Islet precursor cell (in vitro differentiated cells): ENCODE measurements at regions not wholly inside any gene's neighbourhood (a gene's known extent, or its start where the extent isn't known, plus 50 kb on each side); places are given as distances from the start of the nearest gene placed in this dataset.
"Not testable (repeated sequence)": the region's sequence is repeated elsewhere in the genome, so short reads cannot be mapped to it uniquely, and the experiment has no call there.

Experiments
- DNase-seq: peaks from one replicate; pipeline ENCODE4 v3.0.0-alpha.2; 2018

DNA sequence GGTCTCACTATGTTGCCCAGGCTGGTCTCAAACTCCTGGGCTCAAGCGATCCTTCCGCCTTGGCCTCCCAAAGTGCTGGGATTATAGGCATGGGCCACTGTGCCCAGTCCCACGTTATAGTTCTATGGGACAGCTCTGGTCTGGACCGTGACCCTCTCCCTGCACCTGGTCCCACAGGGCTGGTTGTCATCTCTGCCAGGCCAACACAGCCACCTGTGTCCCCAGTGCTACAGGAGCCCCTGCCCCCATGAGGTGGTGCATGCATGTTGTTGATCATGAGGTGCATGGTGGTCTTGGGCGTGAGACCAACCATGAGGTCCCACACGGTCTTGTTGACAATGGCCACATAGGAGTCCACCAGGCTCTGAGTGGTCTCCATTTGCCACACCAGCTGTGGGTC is 51.0 kb upstream of the UBE2Q2 start:
- DNase-seq = not testable (repeated sequence)

DNA sequence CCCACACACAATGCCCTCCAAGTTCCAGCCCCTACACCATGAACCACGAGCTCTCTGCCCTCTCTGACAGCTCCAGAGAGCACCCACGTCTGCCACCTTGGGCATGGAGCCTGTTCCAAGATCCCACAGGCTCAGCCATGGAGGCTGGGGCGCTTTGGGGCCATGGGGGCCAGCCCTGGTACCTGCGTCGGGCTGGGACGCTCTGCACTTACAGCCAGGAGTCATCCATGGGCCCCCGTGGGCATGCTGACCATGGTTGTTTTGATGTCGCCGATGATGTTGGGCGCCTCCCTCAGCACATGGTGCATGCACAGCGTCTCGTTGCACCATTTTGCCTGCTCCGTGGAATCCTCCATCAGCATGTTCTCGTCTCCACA is 51.9 kb upstream of the UBE2Q2 start:
- no peak for DNase-seq

DNA sequence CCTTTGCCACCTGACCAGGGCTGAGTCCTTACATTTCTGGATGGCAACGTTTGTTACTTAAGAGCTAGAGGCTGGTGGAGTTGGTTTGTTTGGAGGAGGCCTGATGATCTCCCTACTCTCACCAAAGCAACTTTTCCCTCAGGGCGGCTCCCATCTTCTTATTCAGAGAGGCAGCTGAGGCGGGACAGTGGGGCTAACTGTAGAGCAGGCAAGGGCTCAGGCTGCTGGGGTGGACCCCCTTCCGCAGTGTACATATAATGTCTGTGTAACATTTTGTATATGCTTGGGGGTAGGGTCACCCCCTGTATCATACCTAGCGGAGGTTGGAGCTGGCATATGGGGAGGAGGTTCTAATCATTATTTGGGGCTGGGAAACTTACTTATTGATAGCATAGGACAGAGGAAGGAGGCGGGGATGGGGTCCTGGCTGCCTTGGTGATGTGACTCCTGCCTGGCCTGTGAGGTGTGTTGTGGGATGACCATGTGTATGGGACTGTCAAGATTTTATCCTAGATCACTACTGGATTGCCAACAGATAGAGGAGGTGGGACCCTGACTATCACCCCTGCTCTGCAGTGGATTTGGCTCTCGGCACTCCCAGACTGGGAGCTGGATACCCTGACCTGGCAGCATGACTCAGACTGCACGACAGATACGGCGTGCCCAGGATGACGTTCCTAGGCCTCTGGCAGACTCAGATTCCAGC is 52.5 kb upstream of the UBE2Q2 start:
- DNase-seq = no peak

DNA sequence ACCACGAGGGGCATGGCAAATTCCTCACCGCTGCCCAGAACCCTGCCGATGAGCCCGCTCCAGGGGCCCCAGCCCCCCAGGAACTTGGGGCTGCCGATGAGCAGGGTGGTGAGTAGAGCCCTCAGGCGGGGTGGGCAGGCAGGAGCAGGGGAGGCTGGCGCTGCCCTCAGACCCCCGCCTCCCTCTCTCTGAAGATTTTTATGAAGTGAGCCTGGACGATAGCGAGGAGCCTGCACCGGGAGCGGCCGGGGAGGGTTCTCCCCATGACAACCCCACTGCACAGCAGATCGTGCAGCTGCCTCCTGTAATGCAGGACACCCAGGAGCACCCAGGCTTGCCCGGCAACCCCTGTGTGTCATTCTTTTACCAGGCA is 56.7 kb upstream of the UBE2Q2 start:
- DNase-seq = no peak

DNA sequence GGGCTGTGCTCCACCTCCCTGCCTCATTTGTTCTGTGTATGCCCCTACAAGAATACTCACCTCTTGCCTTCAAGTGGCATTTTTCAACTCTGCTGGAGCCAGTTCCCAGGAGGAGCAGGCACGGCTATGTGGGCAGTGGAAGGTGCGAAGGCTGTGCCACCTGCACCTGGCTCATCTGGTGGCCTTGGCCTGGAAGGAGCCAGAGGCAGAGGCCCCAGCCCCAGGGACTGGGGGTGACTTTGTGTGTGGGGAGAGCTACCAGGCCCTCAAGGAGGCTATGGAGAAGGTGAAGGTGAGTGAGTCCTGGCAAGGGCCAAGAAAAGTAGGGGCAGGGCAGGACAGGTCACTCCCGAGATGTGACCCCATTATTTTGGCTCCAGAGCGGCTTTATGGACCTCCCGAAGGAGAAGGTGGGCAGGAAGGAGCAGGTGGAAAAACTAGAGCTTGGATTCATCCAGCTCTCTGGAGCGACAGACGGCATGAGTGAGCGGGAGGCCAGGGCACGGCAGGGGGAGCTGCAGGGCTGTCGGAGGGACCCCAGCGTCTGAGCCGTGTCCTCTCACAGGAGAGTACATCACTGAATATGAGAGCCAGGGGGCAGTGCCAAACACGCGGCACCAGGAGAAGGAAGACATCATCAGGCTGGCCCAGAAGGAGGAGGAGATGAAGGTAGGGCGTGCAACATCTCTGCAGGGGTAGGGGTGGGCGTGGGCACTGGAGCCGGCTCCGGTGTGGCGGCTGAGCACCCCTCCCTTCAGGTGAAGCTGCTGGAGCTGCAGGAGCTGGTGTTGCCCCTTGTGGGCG is 57.3 kb upstream of the UBE2Q2 start:
- no peak for DNase-seq

DNA sequence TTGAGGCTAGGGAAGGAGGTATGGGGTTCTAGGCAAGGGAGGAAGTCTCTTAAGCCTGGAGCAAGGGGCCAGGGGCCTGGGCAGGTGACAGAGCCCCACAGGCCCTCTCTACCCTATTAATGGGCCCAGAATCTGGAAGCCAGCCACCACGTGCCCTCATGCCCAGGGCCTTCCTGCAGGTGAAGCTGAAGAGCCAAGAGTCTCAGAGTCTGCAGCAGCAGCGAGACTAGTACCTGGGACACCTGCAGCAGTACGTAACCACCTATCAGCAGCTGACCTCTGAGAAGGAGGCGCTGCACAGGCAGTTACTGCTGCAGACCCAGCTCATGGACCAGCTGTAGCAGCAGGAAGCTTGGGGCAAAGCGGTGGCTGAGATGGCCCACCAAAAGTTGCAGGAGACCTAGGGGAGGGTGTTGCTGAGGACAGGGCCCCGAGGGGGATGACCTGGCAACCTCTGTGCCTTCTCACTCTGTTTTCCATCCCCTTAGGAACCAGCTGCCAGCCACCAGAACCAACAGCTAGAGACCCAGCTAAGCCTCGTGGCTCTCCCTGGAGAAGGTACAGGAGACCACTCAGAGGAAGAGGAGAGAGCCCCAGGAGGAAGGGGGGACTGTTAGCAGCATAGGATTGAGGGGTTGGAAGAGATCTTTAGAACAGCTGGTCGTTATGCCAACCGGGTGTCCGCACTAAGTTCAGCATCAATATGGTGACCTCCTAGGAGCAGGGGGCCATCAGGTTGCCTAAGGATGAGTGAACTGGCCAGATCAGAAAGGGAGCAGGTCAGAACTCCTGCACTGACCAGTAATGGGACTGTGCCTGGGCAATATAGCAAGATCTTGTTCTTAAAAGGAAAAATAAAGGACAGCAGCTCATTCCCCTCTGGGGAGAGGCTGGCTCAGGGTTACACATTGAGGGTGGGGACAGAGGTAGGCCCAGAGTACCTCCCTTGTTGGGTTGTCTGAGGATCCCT is 58.5 kb upstream of the UBE2Q2 start:
- not testable (repeated sequence) for DNase-seq

DNA sequence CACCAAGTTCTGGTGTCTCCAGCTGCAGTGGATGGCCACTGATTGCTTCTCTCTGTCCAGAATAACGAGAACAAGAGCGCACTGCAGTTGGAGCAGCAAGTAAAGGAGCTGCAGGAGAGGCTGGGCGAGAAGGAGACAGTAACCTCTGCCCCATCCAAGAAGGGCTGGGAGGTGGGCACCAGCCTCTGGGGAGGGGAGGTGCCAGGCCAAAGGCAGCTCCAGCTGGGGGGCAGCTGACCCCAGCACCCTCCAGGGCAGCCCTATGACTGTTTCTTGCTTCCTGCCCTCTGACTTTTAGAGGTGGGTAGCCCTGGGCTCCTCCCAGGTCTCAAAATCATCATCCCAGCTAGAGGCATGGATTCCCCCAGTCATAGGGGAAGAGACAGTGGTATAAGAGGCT is 59.7 kb upstream of the UBE2Q2 start:
- not testable (repeated sequence) for DNase-seq

DNA sequence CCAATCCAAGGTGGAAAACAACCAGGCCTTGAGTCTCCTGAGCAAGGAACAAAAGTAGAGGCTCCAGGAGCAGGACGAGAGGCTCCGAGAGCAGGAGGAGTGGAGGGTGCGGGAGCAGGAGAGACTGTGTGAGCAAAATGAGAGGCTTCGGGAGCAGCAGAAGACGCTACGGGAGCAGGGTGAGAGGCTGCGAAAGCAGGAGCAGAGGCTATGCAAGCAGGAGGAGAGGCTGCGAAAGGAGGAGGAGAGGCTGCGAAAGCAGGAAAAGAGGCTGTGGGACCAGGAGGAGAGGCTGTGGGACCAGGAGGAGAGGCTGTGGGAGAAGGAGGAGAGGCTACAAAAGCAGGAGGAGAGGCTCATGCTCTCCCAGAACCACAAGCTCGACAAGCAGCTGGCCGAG is 60.3 kb upstream of the UBE2Q2 start:
- DNase-seq = no peak

DNA sequence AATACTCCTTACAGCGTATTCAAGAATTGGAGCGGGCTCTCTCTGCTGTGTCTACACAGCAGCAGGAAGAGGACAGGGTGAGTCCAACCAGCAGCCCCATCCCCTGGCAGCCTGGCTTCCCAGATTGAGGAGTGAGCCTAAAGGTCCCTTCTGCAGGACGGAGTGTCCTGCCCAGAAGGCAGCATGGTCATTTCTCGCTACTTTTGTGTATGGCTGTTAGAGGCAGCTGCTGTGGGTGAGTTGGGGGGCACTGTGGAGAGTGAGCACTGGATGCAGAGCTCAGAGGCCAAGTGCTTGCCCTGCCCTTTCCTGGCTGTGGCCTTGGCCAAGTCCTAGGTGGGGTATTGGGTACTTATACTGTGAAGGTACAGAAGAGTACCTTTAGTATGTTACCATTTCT is 62.3 kb upstream of the UBE2Q2 start:
- DNase-seq = not testable (repeated sequence)

DNA sequence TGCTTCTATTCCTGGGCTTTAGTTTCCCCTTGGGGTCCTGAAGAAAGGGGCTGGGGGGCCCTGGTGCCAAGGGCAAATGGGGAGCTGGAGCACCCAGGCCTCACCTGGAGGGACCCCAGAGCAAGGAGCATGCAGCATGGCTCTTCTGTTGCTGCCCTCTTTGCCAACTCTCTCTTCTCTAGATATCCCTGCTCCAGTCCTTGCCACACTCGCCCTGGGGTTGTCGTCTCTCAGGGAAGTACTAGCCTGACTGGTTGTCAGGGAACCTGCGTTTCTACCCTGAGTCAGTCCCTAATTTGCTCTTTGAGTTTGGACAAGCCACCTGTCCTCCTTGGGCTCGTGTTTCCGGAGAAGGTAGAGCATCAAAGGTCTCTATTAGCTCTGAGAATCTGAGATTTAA is 63.7 kb upstream of the UBE2Q2 start:
- no peak for DNase-seq

DNA sequence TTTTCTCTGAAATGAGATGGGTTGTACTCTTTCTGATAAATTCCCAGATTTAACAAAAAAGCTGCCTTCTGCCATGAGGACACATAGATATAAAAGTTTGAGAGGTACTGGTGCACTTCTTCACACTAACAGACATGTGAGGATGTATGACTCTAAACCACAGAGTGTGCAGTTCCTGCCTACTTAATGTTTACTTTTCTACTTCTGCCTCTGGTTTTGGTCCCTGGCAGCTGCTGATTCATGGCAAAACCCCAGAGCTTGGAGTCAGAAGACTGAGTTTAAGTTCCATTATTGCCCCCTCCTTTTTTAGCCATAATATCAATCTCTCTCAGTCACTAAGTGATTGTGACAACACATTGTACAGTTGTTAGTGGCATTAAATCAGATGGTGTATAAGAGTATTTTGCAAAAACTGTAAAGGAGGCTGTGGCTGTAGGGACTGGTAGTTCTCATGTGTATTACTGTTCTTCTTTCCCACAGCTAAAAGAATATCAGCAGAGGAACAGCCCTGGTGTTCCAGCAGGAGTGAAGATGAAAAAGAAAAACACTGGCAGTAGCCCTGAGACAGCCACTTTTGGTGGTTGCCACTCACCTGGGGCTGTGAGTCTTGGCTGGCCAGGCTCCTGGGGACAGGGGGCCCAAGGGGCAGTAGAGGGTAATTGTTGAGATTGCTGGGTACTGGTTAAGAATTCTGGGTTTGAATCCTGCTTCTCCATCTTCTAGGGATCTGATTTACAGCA is 64.4 kb upstream of the CSPG4 start:
- DNase-seq = not testable (repeated sequence)

DNA sequence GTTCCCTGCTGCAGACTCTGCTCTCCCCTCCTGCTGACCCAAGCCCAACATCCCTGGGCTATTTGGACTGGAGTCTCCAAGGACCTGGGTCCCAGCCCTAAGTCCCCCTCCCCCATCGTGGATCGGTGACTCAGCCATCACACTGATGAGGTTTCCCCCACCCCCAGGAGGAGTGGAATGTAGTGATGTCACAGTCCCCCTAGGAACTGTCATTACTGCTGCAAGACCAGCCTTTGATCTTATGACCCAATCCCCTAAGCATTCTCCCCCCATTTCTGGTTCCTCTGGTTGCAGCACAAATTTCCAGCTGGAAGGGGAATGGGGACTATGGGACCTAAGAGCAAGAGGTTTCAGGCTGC is 63.4 kb upstream of the CSPG4 start:
- peak; percentile 91 for DNase-seq

DNA sequence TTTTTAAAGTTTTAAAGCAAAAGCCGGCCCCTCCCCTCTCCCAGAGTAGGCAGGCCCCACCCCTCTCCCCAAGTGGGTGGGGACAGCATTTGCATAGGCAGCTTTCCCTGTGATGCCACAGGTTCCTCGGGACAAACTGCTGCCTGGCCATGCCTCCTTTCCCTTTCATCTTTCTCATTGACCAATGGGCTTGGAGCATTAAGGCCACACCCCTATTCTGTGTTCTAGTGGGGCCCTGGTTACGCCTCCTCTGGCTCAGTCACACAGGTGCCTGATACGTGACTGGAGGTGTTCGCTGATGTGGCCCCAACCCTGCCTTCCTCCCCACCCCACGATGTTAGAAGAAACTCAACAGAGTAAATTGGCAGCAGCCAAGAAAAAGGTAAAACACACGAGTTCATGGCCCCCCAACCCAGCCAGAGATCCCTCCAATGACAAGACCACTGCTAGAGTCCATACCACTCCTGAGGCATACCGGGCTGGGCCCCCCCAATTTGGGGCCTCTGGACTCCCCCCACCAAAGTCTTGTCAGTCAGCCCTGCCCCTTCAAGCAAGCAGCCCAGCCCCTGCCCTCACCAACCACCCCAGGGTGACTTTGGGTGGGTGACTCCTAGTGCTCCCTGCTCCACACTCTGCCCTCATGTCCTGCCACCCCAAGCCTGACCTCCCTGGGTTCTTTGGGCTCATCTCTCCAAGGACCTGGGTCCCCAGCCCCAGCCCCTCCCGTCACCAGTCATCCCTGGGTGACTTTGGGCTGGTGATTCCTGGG is 62.8 kb upstream of the CSPG4 start:
- no peak for DNase-seq

DNA sequence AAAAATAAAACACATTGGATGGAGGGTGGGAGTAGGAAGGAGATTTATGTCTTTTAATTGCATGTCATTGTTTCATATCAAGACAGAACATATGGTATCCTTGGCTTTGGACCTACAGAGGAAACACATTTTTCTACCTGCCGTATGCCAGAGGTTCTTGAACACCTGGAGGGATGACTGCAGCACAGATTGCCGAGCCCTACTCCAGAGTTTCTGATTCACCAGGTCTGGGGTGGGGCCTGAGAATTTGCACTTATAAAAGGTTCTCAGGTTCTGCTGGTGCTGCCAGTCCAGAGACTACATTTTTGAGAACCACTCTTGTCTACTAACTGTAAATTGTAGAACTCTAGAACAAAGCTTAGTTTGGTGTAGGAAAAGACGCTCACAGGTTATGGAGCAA is 61.3 kb upstream of the CSPG4 start:
- not testable (repeated sequence) for DNase-seq

DNA sequence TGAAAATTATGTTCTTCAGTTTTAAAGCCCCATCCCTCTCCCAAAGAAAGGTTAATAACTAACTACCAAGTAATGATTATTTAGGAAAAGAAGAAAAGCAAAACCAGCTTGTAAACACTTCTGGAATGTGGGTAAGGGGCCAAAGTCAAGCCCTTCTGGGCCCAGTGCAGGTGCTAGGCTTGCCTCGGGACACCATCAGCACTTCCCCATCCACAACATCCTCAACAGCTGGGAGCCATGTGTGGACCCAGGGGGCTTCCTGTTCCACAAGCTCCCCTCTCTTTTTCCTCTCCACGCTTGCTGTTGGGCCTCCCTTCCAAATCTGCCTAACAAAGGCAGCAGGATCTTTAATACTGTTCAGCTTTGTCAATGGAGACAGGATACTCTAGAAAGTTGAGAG is 58.4 kb upstream of the CSPG4 start:
- not testable (repeated sequence) for DNase-seq

DNA sequence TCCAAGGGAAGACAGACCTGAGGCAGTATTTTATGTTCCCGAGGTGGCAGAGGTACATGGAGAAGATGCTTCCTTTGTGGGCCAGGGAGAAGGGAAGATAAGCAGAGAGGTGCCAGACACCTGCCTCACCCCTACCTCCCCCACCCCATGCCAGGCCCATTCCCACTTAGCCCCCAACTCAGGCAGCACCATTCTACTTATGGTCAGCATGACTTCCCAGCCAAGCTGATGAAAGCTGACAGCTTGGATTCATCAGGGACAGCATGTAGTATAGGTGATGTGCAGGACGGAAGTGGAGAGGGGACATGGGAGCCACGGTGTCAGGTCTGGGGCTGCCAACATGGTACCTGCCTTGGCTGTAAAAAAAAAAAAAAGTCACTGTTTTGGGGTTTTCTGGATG is 57.5 kb upstream of the CSPG4 start:
- no peak for DNase-seq

DNA sequence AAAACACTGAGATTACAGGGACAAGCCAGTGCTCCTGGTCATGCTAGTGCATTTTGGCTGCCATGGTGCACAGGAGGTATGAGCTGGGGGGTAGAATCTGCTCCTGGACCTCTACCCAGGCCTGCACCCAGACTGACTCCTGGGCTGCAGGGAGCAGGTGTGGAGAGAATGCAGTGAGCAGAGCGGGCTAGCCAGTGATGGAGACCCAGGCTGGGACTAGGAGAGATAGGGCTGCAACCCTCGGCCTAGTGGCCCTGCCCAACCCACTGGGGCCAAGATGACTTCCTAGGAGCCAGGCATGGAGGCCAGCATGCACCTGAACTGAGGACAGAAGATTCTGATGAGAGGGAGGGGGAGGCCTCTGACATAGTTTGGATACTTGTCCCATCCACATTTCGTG is 55.9 kb upstream of the CSPG4 start:
- not testable (repeated sequence) for DNase-seq

DNA sequence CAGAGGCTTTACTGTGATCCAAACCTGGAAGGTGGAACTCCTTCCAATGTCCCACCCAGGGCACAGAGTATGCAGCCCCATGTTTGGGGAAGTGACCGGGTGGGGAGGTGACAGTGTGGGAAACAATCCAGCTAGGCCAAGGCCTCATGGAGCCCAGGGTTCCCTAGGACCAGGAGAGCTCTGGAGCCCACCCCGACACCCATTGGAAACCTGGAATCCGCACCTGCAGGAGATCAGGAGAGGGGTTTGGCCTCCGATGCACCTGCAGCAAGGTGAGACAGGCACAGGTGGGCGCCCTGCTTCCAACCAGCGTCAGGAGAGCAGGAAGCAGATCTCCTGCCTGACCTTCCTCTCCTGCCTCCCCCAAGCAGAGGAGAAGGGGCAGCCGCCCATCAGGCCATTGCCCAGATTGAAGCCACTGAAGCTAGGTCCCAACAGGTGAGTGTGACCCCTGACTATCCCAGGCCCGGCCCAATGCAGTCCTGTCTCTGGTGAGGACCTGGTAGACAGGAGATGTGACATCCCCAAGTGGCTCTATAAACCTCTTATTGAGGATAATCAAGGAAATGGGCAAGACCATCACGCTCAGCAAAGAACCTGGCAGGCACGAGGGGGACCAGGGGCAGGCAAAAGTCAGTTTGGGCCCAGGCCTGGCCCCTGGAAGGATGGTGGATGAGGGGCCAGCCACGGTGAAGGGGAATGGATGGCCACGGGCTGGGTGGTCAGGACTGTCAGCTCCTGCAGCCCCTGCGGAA is 53.1 kb upstream of the CSPG4 start:
- DNase-seq = not testable (repeated sequence)

DNA sequence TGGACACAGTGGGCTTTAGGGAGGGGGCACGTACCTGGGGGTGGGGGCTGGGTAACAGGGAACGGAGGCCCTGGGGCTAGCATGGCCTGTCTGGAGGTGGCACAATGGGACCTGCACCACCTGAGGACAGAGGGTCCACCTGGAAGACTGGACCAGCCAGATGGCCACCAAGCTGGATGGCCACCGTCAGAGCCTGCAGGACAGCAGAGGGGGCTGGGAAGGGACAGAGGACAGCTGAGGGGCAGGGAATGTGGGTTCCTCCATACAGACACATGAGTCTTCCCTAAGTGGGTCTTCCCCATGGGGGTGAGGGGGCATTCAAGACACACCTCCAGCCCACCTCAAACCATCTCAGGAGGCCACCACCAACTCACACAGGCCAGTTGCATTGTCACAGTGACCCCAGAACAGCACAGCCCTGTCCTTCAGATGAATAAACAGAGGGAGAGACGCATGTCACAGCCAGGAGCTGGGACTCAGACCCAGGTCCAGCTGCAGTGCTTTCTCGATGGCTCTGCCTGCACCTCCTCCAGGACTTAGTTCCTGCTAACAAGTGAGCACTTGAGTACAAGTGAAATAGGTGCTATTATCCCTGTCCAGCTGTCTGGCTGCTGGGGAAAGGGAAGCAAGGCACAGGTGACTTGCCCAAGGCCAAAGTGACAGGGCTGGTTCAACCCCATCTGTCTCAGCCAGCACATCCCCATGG is 52.4 kb upstream of the CSPG4 start:
- DNase-seq = not testable (repeated sequence)
